ENCODE measurements at regions not wholly inside any gene's neighbourhood (a gene's known extent, or its start where the extent isn't known, plus 50 kb on each side); places are given as distances from the start of the nearest gene placed in this dataset.
A peak's percentile ranks its signal among the peaks of the same experiment; 100 is the strongest.

- FAIRE-seq (no peak), DNase-seq (no peak)
- peaks cover 0 to 2% of the 10 kb centered on the region in 2 donors for H3K9me3 ChIP-seq (ENCODE audit: control insufficient read depth in 2 of 2, insufficient read depth in 1 of 2, low read depth in 1 of 2, low read length in 1 of 2)
- 86 to 94% (median 90%) methylated on average over 3 of the region's 3 CpGs for WGBS, 3 donors
- peaks cover 0 to 24% (median 2%) of the 10 kb centered on the region in 3 donors for H3K4me1 ChIP-seq (ENCODE audit: control insufficient read depth in 3 of 3, insufficient read depth in 2 of 3, low read depth in 1 of 3, low read length in 2 of 3)
- H3K36me3 ChIP-seq (ENCODE audit: control insufficient read depth in 3 of 3, insufficient read depth in 2 of 3, low read depth in 1 of 3, low read length in 3 of 3), result no peaks in the 10 kb centered on the region
- peaks cover 0 to 36% (median 0%) of the 10 kb centered on the region in 3 donors for H3K27me3 ChIP-seq (ENCODE audit: control insufficient read depth in 3 of 3, insufficient read depth in 3 of 3, low read length in 3 of 3)
- H3K27ac ChIP-seq (ENCODE audit: low read depth in 1 of 3, low read length in 2 of 3), result no peak overlapping the region
- no peak overlapping the region for H3K4me3 ChIP-seq (ENCODE audit: low read depth in 1 of 3, low read length in 3 of 3)
Measured at GRCh38 chr15:69600556-69601085, 148.0 kb downstream of the RPLP1 start.

DNA sequence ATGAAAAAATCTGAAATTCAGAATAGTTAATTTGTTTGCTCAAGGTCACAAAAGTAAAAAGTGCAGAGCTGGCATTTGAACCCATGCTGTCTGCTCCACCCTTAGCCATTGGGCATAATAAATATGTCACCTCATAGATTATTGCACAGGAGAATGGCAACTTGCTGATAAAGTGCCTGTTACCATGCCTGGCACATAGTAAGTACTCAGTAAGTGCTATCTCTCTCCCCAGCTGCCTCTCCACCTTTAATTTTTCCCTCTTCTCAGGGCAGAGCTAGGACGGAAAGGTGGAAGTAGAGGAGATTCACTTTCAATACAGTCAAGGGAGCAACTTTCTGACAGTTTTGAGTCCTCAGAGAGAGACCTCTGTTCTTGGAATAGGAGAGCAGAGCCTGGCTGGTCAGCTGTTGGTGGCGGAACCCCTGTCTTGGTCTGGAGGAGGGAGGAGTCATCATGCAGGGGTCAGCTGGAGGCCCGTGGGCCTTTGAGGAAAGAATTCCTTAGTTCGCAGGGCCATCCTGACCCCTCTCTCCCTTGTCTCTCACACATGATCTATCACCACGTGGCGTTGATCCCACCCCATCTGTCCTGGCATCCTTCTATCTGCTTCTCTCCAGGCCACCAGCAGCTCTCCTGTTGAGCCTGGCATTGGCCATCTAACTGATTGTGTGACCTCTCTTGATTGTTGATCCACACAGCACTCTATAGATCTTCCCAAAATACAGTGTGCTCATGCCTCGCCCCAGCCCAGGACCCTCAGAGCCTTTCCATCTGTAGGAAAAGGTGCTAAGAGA lies 149.3 kb downstream of the RPLP1 start:
- 84 to 87% (median 85%) methylated on average over 7 of the region's 7 CpGs for WGBS, 3 donors
- Histone ChIP-seq H3K9me3 (ENCODE audit: control insufficient read depth in 2 of 2, insufficient read depth in 1 of 2, low read depth in 1 of 2, low read length in 1 of 2) (peaks cover 0 to 2% of the 10 kb centered on the region in 2 donors), H3K27me3 (ENCODE audit: control insufficient read depth in 3 of 3, insufficient read depth in 3 of 3, low read length in 3 of 3) (peaks cover 0 to 26% (median 0%) of the 10 kb centered on the region in 3 donors), H3K4me1 (ENCODE audit: control insufficient read depth in 3 of 3, insufficient read depth in 2 of 3, low read depth in 1 of 3, low read length in 2 of 3) (peaks cover 0 to 18% (median 0%) of the 10 kb centered on the region in 3 donors), H3K36me3 (ENCODE audit: control insufficient read depth in 3 of 3, insufficient read depth in 2 of 3, low read depth in 1 of 3, low read length in 3 of 3) (no peaks in the 10 kb centered on the region), H3K4me3 (ENCODE audit: low read depth in 1 of 3, low read length in 3 of 3) (no peak overlapping the region), H3K27ac (ENCODE audit: low read depth in 1 of 3, low read length in 2 of 3) (no peak overlapping the region)
- FAIRE-seq (no peak), DNase-seq (peak in 1 of 2 donors; percentile 33)

DNA sequence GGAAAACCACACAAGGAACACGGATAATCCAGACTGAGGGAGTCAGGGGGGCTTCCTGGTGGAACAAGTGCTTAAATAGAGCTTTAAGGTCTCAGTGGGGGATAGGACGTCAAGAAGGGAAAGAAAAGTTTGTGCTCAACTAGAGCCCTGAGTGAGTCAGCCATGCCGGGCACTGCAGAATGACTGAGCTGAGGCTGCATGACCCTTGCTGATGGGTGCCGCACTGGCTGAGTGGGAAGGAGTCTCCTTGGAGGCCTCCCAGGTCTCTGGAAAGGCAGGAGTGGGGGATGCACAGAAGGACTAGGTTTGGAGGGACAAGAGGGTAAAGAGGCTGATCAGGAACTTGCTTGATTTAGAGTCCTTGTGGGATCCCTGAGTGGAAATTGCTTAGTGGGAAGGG lies 150.3 kb downstream of the RPLP1 start:
- WGBS, 3 donors, result 81 to 90% (median 84%) methylated on average over 4 of the region's 4 CpGs
- peaks cover 0 to 2% of the 10 kb centered on the region in 2 donors for H3K9me3 ChIP-seq (ENCODE audit: control insufficient read depth in 2 of 2, insufficient read depth in 1 of 2, low read depth in 1 of 2, low read length in 1 of 2)
- no peak overlapping the region for H3K4me3 ChIP-seq (ENCODE audit: low read depth in 1 of 3, low read length in 3 of 3)
- H3K27ac ChIP-seq (ENCODE audit: low read depth in 1 of 3, low read length in 2 of 3), result no peak overlapping the region
- peaks cover 0 to 18% (median 0%) of the 10 kb centered on the region in 3 donors for H3K4me1 ChIP-seq (ENCODE audit: control insufficient read depth in 3 of 3, insufficient read depth in 2 of 3, low read depth in 1 of 3, low read length in 2 of 3)
- H3K36me3 ChIP-seq (ENCODE audit: control insufficient read depth in 3 of 3, insufficient read depth in 2 of 3, low read depth in 1 of 3, low read length in 3 of 3), result no peaks in the 10 kb centered on the region
- peaks cover 0 to 17% (median 0%) of the 10 kb centered on the region in 3 donors for H3K27me3 ChIP-seq (ENCODE audit: control insufficient read depth in 3 of 3, insufficient read depth in 3 of 3, low read length in 3 of 3)
- DNase-seq (no peak), FAIRE-seq (no peak)

DNA sequence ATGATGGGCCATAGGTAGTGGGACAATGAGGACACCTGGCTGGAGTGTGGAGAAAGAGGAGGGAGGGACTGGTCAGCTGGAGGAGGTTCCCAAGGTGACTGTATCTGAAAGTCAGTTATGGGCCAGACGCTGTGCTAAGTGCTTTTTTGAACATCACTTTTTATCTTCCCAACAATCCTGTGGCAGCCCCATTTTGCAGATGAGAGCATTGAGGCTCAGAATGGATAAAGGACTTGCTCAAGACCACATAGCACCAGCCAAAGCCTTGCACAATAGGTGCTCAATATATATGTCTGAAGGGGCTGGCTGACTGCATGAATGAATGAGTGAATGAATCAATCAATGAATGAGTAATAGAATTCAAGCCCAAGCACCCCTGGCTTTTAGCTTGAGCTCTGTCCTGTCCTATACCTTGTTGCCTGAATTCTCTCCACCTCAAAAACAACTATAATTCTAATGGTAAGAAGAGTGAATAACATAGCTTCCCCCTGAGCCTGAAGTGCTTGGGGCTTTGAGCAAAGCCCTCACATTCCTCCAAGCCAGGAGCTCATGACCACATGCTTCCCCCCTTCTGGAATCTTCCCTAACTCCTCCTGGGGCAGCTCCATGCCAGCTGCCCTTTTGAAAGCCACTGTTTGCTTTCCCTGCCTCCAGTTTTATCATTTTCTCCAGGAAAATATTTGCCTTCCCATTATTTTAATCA lies 150.9 kb downstream of the RPLP1 start:
- H3K27me3 ChIP-seq (ENCODE audit: control insufficient read depth in 3 of 3, insufficient read depth in 3 of 3, low read length in 3 of 3), result peaks cover 0 to 12% (median 0%) of the 10 kb centered on the region in 3 donors
- DNase-seq (no peak), FAIRE-seq (no peak)
- H3K4me3 ChIP-seq (ENCODE audit: low read depth in 1 of 3, low read length in 3 of 3), result no peak overlapping the region
- no peak overlapping the region for H3K27ac ChIP-seq (ENCODE audit: low read depth in 1 of 3, low read length in 2 of 3)
- 11 to 98% (median 33%) methylated on average over 1 of the region's 1 CpG for WGBS, 3 donors
- H3K36me3 ChIP-seq (ENCODE audit: control insufficient read depth in 3 of 3, insufficient read depth in 2 of 3, low read depth in 1 of 3, low read length in 3 of 3), result no peaks in the 10 kb centered on the region
- no peaks in the 10 kb centered on the region for H3K9me3 ChIP-seq (ENCODE audit: control insufficient read depth in 2 of 2, insufficient read depth in 1 of 2, low read depth in 1 of 2, low read length in 1 of 2)
- peaks cover 0 to 18% (median 0%) of the 10 kb centered on the region in 3 donors for H3K4me1 ChIP-seq (ENCODE audit: control insufficient read depth in 3 of 3, insufficient read depth in 2 of 3, low read depth in 1 of 3, low read length in 2 of 3)

DNA sequence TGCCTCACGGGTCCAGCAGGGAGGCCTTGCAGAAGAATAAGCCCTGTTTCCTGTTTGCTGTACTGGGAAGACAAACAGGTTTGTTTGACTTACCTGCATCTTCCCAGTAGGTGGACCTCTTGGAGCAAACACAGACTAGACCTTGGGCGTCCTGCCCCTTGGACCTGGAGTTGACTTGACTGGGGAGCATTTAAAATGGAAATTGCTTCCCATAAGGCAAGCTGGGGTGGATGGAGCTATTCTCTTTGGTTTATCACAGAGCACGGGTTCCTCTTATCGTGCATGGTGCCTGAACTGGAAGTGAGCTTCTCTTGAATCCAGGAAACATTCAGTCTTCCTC lies 151.4 kb downstream of the RPLP1 start:
- H3K27me3 ChIP-seq (ENCODE audit: control insufficient read depth in 3 of 3, insufficient read depth in 3 of 3, low read length in 3 of 3), result peaks cover 0 to 7% (median 0%) of the 10 kb centered on the region in 3 donors
- H3K36me3 ChIP-seq (ENCODE audit: control insufficient read depth in 3 of 3, insufficient read depth in 2 of 3, low read depth in 1 of 3, low read length in 3 of 3), result no peaks in the 10 kb centered on the region
- H3K9me3 ChIP-seq (ENCODE audit: control insufficient read depth in 2 of 2, insufficient read depth in 1 of 2, low read depth in 1 of 2, low read length in 1 of 2), result no peaks in the 10 kb centered on the region
- FAIRE-seq (no peak), DNase-seq (peak; percentile 85)
- H3K4me3 ChIP-seq (ENCODE audit: low read depth in 1 of 3, low read length in 3 of 3), result no peak overlapping the region
- WGBS, 3 donors, result 12 to 38% (median 26%) methylated on average over 4 of the region's 4 CpGs
- peaks cover 0 to 18% (median 0%) of the 10 kb centered on the region in 3 donors for H3K4me1 ChIP-seq (ENCODE audit: control insufficient read depth in 3 of 3, insufficient read depth in 2 of 3, low read depth in 1 of 3, low read length in 2 of 3)
- H3K27ac ChIP-seq (ENCODE audit: low read depth in 1 of 3, low read length in 2 of 3), result no peak overlapping the region

- FAIRE-seq (no peak), DNase-seq (no peak)
- 55 to 84% (median 71%) methylated on average over 5 of the region's 5 CpGs for WGBS, 3 donors
- Histone ChIP-seq H3K27me3 (ENCODE audit: control insufficient read depth in 3 of 3, insufficient read depth in 3 of 3, low read length in 3 of 3) (no peaks in the 10 kb centered on the region), H3K27ac (ENCODE audit: low read depth in 1 of 3, low read length in 2 of 3) (no peak overlapping the region), H3K4me1 (ENCODE audit: control insufficient read depth in 3 of 3, insufficient read depth in 2 of 3, low read depth in 1 of 3, low read length in 2 of 3) (peaks cover 0 to 11% (median 0%) of the 10 kb centered on the region in 3 donors), H3K9me3 (ENCODE audit: control insufficient read depth in 2 of 2, insufficient read depth in 1 of 2, low read depth in 1 of 2, low read length in 1 of 2) (no peaks in the 10 kb centered on the region), H3K4me3 (ENCODE audit: low read depth in 1 of 3, low read length in 3 of 3) (no peak overlapping the region), H3K36me3 (ENCODE audit: control insufficient read depth in 3 of 3, insufficient read depth in 2 of 3, low read depth in 1 of 3, low read length in 3 of 3) (no peaks in the 10 kb centered on the region)
Measured at GRCh38 chr15:69606144-69606543, 153.5 kb downstream of the RPLP1 start.

DNA sequence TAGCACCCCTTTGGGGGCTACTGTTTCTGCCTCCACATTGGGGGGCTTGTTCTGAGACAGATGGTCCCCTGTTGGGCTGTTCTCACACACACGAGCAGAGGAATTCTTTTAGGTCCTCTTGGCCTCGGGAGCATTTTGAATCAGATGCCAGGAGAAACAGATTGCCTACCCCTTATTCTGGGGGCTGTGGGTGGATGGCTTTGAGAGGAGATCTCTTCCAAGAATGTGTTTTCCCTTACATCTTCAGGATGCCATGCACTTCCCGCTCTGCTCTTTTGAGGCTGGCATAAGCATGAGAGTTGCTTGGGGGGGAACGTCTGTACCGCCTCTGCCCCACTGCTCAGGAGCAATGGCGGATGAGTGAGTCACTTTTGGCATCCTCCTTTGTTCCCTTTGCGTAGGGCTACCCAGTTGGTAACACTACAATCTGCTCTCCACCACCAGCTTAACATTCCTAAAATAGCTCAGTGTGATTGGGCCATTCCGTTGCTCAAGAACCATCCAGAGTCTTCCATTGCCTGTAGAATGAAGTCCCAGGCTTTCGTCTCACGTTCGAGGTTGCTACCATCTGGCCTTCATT lies 154.4 kb downstream of the RPLP1 start:
- DNase-seq (no peak), FAIRE-seq (no peak)
- 89 to 94% (median 89%) methylated on average over 11 of the region's 11 CpGs for WGBS, 3 donors

DNA sequence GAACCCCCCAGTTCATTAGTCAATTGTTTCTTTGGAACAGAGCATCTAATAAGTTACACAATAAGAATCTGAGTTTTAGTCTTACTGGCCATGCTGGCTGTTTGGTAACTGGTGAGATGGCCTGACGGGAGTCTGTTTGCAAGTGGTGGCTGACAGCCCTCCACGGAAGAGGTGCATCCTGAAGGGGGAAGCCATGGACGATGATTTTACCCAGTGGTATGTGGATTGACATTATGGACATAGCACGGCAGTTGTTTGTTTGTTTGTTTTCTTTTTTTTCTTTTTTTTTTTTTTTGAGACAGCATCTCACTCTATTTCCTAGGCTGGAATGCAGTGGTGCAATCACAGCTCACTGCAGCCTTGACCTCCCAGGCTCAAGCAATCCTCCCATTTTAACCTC lies 156.0 kb downstream of the RPLP1 start:
- no peak for FAIRE-seq
- 88 to 90% (median 88%) methylated on average over 4 of the region's 4 CpGs for WGBS, 3 donors
- H3K4me1 ChIP-seq (ENCODE audit: control insufficient read depth in 3 of 3, insufficient read depth in 2 of 3, low read depth in 1 of 3, low read length in 2 of 3), result peaks cover 0 to 10% (median 0%) of the 10 kb centered on the region in 3 donors

More for the DNA sequence above, 154.4 kb downstream of the RPLP1 start:
- H3K4me1 ChIP-seq (ENCODE audit: control insufficient read depth in 3 of 3, insufficient read depth in 2 of 3, low read depth in 1 of 3, low read length in 2 of 3), result peaks cover 0 to 11% (median 0%) of the 10 kb centered on the region in 3 donors
- H3K9me3 ChIP-seq (ENCODE audit: control insufficient read depth in 2 of 2, insufficient read depth in 1 of 2, low read depth in 1 of 2, low read length in 1 of 2), result no peaks in the 10 kb centered on the region
- H3K27me3 ChIP-seq (ENCODE audit: control insufficient read depth in 3 of 3, insufficient read depth in 3 of 3, low read length in 3 of 3), result no peaks in the 10 kb centered on the region
- H3K36me3 ChIP-seq (ENCODE audit: control insufficient read depth in 3 of 3, insufficient read depth in 2 of 3, low read depth in 1 of 3, low read length in 3 of 3), result no peaks in the 10 kb centered on the region
- no peak overlapping the region for H3K4me3 ChIP-seq (ENCODE audit: low read depth in 1 of 3, low read length in 3 of 3)
- H3K27ac ChIP-seq (ENCODE audit: low read depth in 1 of 3, low read length in 2 of 3), result no peak overlapping the region

More for the DNA sequence above, 156.0 kb downstream of the RPLP1 start:
- Histone ChIP-seq H3K9me3 (ENCODE audit: control insufficient read depth in 2 of 2, insufficient read depth in 1 of 2, low read depth in 1 of 2, low read length in 1 of 2) (no peaks in the 10 kb centered on the region), H3K4me3 (ENCODE audit: low read depth in 1 of 3, low read length in 3 of 3) (no peak overlapping the region), H3K27me3 (ENCODE audit: control insufficient read depth in 3 of 3, insufficient read depth in 3 of 3, low read length in 3 of 3) (no peaks in the 10 kb centered on the region), H3K36me3 (ENCODE audit: control insufficient read depth in 3 of 3, insufficient read depth in 2 of 3, low read depth in 1 of 3, low read length in 3 of 3) (no peaks in the 10 kb centered on the region), H3K27ac (ENCODE audit: low read depth in 1 of 3, low read length in 2 of 3) (no peak overlapping the region)
- no peak for DNase-seq

All from small intestine (tissue), 7 donors.